Activated T-helper 1 cell treated with anti-CD3 and anti-CD28 coated beads, Interleukin-12 subunit alpha, Interleukin-12 subunit beta, Interleukin-2, Interleukin-4 antibody, amounts not matched to agents 30 ng/mL and 10 ng/mL and 1 ng/mL, durations not matched to agents 14 hours and 24 hours and 36 hours (primary cell): ENCODE measurements at regions not wholly inside any gene's neighbourhood (a gene's known extent, or its start where the extent isn't known, plus 50 kb on each side); places are given as distances from the start of the nearest gene placed in this dataset.
"Not testable (repeated sequence)": the region's sequence is repeated elsewhere in the genome, so short reads cannot be mapped to it uniquely, and the experiment has no call there.

Source experiments
- DNase-seq: peaks from one replicate; pipeline ENCODE4 v3.0.0; 2021; ENCODE audit warnings: low spot score
- H3K27ac Mint-ChIP-seq: one replicate; pipeline ENCODE4 v1.8.0; 2021; ENCODE audit warnings: mild to moderate bottlenecking, mixed read lengths
- H3K27me3 Mint-ChIP-seq: one replicate; pipeline ENCODE4 v1.8.0; 2022; ENCODE audit warnings: mild to moderate bottlenecking, moderate library complexity, mixed read lengths; ENCODE audit not compliant: insufficient read depth
- H3K36me3 Mint-ChIP-seq: one replicate; pipeline ENCODE4 v1.8.0; 2021; ENCODE audit warnings: low read depth, mixed read lengths
- H3K4me1 Mint-ChIP-seq: one replicate; pipeline ENCODE4 v1.8.0; 2021; ENCODE audit warnings: low read depth, mixed read lengths
- H3K4me3 Mint-ChIP-seq: one replicate; pipeline ENCODE4 v1.8.0; 2021; ENCODE audit warnings: mild to moderate bottlenecking, moderate library complexity, mixed read lengths
- H3K9me3 Mint-ChIP-seq: one replicate; pipeline ENCODE4 v1.8.0; 2021; ENCODE audit warnings: mixed read lengths
- intact Hi-C: fragments of 100-400 bp; cut with micrococcal nuclease; formaldehyde crosslinking; loops from one replicate; pipeline ENCODE4 v1.15.1; 2024

GRCh38 chr1:61569303-61569621, 155.7 kb downstream of the TM2D1 start:
- intact Hi-C loops, result no loop called here
- DNase-seq, result no peak
- H3K9me3 Mint-ChIP-seq, result peaks cover 12% of the 10 kb centered on the region
- peaks cover 5% of the 10 kb centered on the region for H3K27me3 Mint-ChIP-seq
- no peaks in the 10 kb centered on the region for H3K36me3 Mint-ChIP-seq
- H3K27ac Mint-ChIP-seq, result no peak overlapping the region
- no peak overlapping the region for H3K4me3 Mint-ChIP-seq
- H3K4me1 Mint-ChIP-seq, result no peaks in the 10 kb centered on the region

GRCh38 chr1:61568460-61569302, 156.3 kb downstream of the TM2D1 start:
- no peak for DNase-seq
- intact Hi-C loops, result no loop called here
- peaks cover 12% of the 10 kb centered on the region for H3K9me3 Mint-ChIP-seq
- H3K36me3 Mint-ChIP-seq, result no peaks in the 10 kb centered on the region
- H3K27ac Mint-ChIP-seq, result no peak overlapping the region
- peaks cover 5% of the 10 kb centered on the region for H3K27me3 Mint-ChIP-seq
- no peaks in the 10 kb centered on the region for H3K4me1 Mint-ChIP-seq
- H3K4me3 Mint-ChIP-seq, result no peak overlapping the region

- Mint-ChIP-seq H3K9me3 (peaks cover 12% of the 10 kb centered on the region), H3K4me3 (no peak overlapping the region), H3K4me1 (no peaks in the 10 kb centered on the region), H3K27ac (no peak overlapping the region), H3K36me3 (no peaks in the 10 kb centered on the region), H3K27me3 (no peaks in the 10 kb centered on the region)
- intact Hi-C loops, result no loop called here
- no peak for DNase-seq
Observed at GRCh38 chr1:61566177-61566576, 158.8 kb downstream of the TM2D1 start.

DNA sequence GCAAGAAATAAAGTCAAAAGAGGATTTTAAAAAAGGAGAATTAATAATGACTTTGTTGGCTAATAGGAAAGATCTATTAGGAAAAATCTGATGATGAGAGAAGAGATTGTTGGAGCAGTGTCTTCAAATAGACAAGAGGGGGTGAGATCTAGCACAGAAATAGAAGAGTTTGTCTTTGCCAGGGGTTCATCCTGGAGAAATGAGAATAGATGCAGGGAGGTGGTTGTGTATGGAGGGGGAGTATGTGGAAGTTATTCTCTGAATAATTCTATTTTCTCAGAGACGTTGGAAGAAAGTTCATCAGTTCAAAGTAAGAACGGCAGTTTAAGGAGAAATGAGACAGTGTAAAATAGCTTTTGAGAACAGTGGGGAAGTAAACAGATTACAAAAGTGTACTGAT, 161.3 kb downstream of the TM2D1 start:
- H3K36me3 Mint-ChIP-seq, result no peaks in the 10 kb centered on the region
- DNase-seq, result no peak
- peaks cover 12% of the 10 kb centered on the region for H3K9me3 Mint-ChIP-seq
- H3K27me3 Mint-ChIP-seq, result no peaks in the 10 kb centered on the region
- H3K27ac Mint-ChIP-seq, result no peak overlapping the region
- H3K4me1 Mint-ChIP-seq, result no peaks in the 10 kb centered on the region
- no peak overlapping the region for H3K4me3 Mint-ChIP-seq
- intact Hi-C loops, result no loop called here

DNA sequence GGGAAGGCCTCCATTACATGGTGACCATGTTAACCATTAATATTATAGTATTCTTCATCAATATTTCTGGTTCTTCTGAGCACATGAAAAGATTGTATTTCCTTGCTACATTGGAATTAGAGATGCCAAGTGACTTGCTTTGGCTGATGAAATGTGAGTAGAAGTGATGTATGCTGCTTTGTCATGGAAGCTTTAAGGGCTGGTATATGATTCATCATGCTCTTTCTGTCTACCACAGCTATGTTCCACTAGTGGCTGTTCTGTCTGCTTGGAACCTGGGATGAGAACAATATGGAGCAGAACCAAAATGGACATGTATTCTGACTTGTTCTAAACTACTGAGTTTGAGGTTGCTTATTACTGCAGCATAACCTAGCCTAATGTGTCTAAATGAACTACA, 163.3 kb downstream of the TM2D1 start:
- Mint-ChIP-seq H3K4me3 (no peak overlapping the region), H3K36me3 (no peaks in the 10 kb centered on the region), H3K27me3 (peaks cover 3% of the 10 kb centered on the region), H3K4me1 (no peaks in the 10 kb centered on the region), H3K27ac (no peak overlapping the region), H3K9me3 (peaks cover 12% of the 10 kb centered on the region)
- no peak for DNase-seq
- intact Hi-C loops, result no loop called here

DNA sequence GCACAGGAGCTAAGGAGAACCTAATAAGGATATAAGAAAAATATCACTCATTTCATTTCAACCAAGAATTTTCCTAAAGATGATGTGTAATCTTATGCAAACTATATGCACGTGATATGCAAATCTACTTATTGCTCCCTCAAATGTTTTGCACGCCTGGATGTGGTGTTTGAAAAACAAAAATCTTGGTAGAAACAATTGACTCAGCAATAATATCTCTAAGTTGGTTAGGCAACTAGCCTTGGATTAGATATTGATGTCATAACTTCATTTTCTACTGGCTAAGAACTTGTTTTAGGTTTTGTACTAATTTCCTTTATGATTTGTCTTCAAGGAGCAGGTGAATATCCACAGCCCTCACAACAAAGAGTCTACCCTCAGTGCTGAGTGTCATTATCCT, 164.6 kb downstream of the TM2D1 start:
- Mint-ChIP-seq H3K27ac (no peak overlapping the region), H3K36me3 (no peaks in the 10 kb centered on the region), H3K27me3 (peaks cover 3% of the 10 kb centered on the region), H3K4me1 (no peaks in the 10 kb centered on the region), H3K4me3 (no peak overlapping the region), H3K9me3 (peaks cover 14% of the 10 kb centered on the region)
- intact Hi-C loops, result no loop called here
- no peak for DNase-seq

DNA sequence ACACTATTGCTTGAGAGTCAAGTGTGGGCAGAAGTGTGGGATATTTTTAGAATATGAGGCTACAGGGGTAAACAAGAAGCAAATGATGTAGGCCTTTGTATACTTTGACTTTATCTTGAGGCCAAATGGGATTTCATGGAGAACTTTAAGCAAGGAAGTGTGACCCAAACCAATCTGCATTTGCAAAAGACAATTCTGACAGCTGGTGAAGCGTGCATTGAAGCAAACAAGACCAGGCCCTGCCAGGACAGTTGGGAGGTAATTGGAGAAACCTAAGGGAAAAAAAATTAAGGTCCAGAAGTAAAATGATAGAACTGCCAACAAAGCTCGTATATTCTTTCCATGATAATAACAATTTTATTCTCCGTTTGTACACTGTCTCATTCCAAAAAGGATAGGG, 168.3 kb downstream of the TM2D1 start:
- no peaks in the 10 kb centered on the region for H3K36me3 Mint-ChIP-seq
- no peak overlapping the region for H3K4me3 Mint-ChIP-seq
- no peaks in the 10 kb centered on the region for H3K4me1 Mint-ChIP-seq
- intact Hi-C loops, result no loop called here
- H3K9me3 Mint-ChIP-seq, result peaks cover 10% of the 10 kb centered on the region
- peaks cover 3% of the 10 kb centered on the region for H3K27me3 Mint-ChIP-seq
- DNase-seq, result no peak
- no peak overlapping the region for H3K27ac Mint-ChIP-seq

DNA sequence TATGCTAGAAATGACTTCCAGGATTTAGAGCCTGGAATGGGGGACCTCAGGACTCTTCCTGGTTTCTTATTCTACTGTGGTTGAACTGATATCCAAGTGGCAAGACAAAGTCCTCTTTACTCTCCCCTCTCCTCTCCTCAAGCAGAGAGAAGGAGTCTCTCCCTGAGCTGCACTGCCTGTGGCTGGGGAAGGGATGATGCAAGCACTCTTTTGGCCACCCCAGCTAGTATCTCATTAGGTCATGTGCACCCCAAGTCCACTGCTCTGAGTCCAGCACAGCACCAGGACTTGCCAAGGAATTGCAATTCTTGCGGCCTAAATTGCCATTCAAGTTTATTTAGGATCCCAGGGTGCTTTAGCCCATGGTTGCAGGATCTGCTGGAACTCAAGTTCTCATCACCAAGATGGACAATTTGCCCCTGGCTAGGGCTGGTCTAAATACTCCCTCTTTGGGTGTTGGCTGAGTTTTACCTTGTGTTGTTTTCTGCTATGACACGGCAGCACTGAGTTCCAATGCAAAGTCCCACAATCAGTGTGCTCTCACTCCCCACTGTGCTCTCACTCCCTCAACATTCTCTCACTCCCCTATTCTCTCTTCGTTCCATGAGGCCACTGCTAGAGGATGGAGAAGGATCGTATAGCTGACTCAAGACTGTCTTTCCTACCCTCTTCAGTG, 172.2 kb downstream of the TM2D1 start:
- peaks cover 5% of the 10 kb centered on the region for H3K27me3 Mint-ChIP-seq
- H3K36me3 Mint-ChIP-seq, result no peaks in the 10 kb centered on the region
- DNase-seq, result no peak
- no peak overlapping the region for H3K27ac Mint-ChIP-seq
- H3K9me3 Mint-ChIP-seq, result peaks cover 10% of the 10 kb centered on the region
- intact Hi-C loops, result no loop called here
- H3K4me1 Mint-ChIP-seq, result no peaks in the 10 kb centered on the region
- H3K4me3 Mint-ChIP-seq, result no peak overlapping the region

DNA sequence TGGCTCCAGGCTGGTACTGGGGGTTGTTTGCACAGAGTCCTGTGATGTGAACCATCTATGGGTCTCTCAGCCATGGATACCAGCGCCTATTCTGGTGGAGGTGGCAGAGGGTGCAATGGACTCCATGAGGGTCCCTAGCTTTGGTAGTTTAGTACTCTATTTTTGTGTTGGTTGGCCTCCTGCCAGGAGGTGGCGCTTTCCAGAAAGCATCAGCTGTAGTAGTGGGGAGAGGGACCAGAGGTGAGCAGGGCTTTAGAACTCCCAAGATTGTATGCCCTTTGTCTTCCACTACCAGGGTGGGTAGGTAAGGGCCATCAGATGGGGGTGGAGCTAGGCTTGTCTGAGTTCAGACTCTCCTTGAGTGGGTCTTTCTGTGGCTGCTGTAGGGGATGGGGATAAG, 177.6 kb downstream of the TM2D1 start:
- Mint-ChIP-seq H3K4me1 (peaks cover 18% of the 10 kb centered on the region), H3K27me3 (peaks cover 11% of the 10 kb centered on the region), H3K9me3 (peaks cover 10% of the 10 kb centered on the region)
- H3K36me3 Mint-ChIP-seq, H3K4me3 Mint-ChIP-seq, H3K27ac Mint-ChIP-seq, DNase-seq, intact Hi-C loops: not testable (repeated sequence)

- Mint-ChIP-seq H3K9me3 (peaks cover 10% of the 10 kb centered on the region), H3K4me1 (peaks cover 18% of the 10 kb centered on the region), H3K27ac (peak overlapping the region; percentile 10)
- H3K27me3 Mint-ChIP-seq, H3K4me3 Mint-ChIP-seq, H3K36me3 Mint-ChIP-seq, intact Hi-C loops, DNase-seq: not testable (repeated sequence)
Observed at GRCh38 chr1:61544870-61545269, 180.1 kb downstream of the TM2D1 start.

GRCh38 chr1:61543498-61543897, 181.4 kb downstream of the TM2D1 start:
- H3K4me3 Mint-ChIP-seq, DNase-seq, H3K27me3 Mint-ChIP-seq, H3K27ac Mint-ChIP-seq, H3K36me3 Mint-ChIP-seq, intact Hi-C loops: not testable (repeated sequence)
- Mint-ChIP-seq H3K4me1 (peaks cover 18% of the 10 kb centered on the region), H3K9me3 (peaks cover 10% of the 10 kb centered on the region)

DNA sequence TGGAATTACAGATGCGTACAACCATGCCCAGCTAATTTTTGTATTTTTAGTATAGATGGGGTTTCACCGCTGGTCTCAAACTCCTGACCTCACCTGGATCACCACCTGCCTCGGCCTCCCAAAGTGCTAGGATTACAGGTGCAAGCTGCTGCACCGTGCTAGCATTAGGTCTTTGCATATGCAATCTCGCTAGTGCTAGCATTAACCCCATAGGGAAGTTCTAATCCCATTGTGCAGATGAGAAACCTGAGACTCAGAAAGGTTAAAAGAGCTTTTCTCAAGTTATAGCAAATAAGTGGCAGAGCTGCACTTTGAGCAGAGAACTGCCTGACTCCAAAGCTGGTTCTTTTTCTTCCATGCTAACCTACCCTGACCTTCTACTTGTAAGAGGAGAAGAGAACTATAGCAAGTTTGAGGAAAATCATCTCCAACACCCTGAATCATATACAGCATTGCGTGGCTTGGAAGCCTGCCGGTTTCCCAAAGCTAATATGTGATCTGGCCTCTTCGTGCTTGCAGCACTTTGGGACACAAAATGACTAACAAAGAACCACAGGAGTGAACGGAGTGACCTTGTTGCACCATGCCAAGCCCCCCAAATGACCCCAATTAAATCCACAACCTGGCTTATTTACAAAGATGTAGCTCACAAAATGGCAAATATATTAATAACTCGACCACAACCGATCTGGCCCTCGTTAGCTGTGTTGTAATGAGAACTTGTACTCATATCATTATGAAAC, 185.1 kb downstream of the TM2D1 start:
- H3K27me3 Mint-ChIP-seq, result peaks cover 5% of the 10 kb centered on the region
- intact Hi-C loops, result no loop called here

DNA sequence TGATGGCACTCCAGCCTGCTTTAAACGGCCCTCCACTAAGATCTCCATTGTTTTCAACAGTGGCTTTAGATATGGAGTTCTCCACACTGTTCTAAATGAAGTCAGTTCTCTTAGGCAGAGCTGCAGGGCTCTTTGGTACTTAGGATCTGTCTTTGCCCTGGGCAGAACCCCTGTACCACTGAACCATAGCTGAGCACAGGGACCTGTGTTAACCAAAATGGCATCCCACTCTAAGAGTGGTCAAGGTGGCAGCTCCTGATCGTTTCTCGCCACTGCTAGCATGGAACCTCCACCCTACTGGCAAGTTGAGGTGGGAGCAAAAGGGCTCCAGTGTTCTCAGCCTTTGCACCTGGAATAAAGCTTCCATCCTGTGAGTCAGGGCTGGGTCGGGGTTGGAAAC, 186.7 kb downstream of the TM2D1 start:
- DNase-seq, result no peak
- intact Hi-C loops, result no loop called here
- Mint-ChIP-seq H3K4me1 (peaks cover 23% of the 10 kb centered on the region), H3K9me3 (peaks cover 8% of the 10 kb centered on the region), H3K4me3 (no peak overlapping the region), H3K27ac (no peak overlapping the region), H3K27me3 (peaks cover 5% of the 10 kb centered on the region), H3K36me3 (no peaks in the 10 kb centered on the region)

More for the DNA sequence above, 185.1 kb downstream of the TM2D1 start:
- no peak overlapping the region for H3K27ac Mint-ChIP-seq
- DNase-seq, result no peak
- peaks cover 10% of the 10 kb centered on the region for H3K9me3 Mint-ChIP-seq
- no peaks in the 10 kb centered on the region for H3K36me3 Mint-ChIP-seq
- H3K4me1 Mint-ChIP-seq, result peaks cover 29% of the 10 kb centered on the region
- H3K4me3 Mint-ChIP-seq, result no peak overlapping the region
